ENCODE measurements at regions not wholly inside any gene's neighbourhood (a gene's known extent, or its start where the extent isn't known, plus 50 kb on each side); places are given as distances from the start of the nearest gene placed in this dataset.

DNA sequence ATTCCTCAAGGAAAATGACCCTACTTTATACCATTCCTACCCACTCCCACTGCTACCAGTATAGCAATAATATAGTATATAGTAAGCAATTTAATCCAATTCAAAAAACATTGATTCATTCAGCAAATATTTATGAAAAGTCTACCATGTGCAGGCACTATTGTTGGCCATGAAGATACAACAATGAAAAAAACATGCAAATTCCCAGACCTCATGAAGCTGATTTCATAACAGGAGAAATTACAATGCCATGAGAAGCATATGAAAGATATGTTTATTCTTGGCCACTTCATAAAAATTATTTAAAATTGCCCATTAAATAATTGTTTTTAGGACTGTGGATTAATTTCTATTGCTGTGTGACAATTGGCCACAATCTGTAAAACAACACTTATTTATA lies 315.8 kb upstream of the COL8A1 start:
- TF ChIP-seq CTCF (IDR thresholded peaks at IDR 0.05) (no peak), POLR2A (IDR thresholded peaks at IDR 0.05) (no peak)
